HepG2 (cell line): ENCODE measurements at regions not wholly inside any gene's neighbourhood (a gene's known extent, or its start where the extent isn't known, plus 50 kb on each side); places are given as distances from the start of the nearest gene placed in this dataset.

Experiments
- ARHGAP35 ChIP-seq: sonication (generic); formaldehyde crosslinking; IDR thresholded peaks from 2 replicates; pipeline ENCODE4 v1.9.0; 2022; ENCODE audit warnings: mild to moderate bottlenecking, inconsistent platforms, moderate library complexity, missing genetic modification reagents, borderline replicate concordance
- FOSL2 ChIP-seq: sonication (generic); formaldehyde crosslinking; IDR thresholded peaks from 2 replicates; pipeline ENCODE4 v1.4.0; 2020; ENCODE audit warnings: missing genetic modification reagents
- FOXC1 ChIP-seq: sonication (generic); formaldehyde crosslinking; IDR thresholded peaks from 2 replicates; pipeline ENCODE4 v1.8.0; 2022; ENCODE audit warnings: mild to moderate bottlenecking, missing genetic modification reagents, borderline replicate concordance
- HCFC1 ChIP-seq: fragments of 150-350 bp; IDR thresholded peaks from 2 replicates; pipeline ENCODE4 v1.6.1; 2014; ENCODE audit warnings: low read depth, low read length
- ISX ChIP-seq: sonication (generic); formaldehyde crosslinking; conservative IDR thresholded peaks from 2 replicates; pipeline ENCODE4 v1.5.0; 2020; ENCODE audit warnings: missing genetic modification reagents
- KDM5A ChIP-seq: fragments of 200-600 bp; sonication (generic); IDR thresholded peaks from 2 replicates; pipeline ENCODE4 v1.7.0; 2018; ENCODE audit warnings: antibody characterized with exemption, mild to moderate bottlenecking, low read length, borderline replicate concordance
- MIER3 ChIP-seq: IDR thresholded peaks from 2 replicates; pipeline ENCODE4 v1.6.1; 2016; ENCODE audit warnings: missing compliant biosample characterization, borderline replicate concordance
- MIXL1 ChIP-seq: IDR thresholded peaks from 2 replicates; pipeline ENCODE4 v1.6.1; 2016
- PPARG ChIP-seq: conservative IDR thresholded peaks from 2 replicates; pipeline ENCODE4 v1.6.1; 2016; ENCODE audit warnings: missing biosample characterization, missing genetic modification reagents
- SOX6 ChIP-seq, 2 experiments: fragments of 450-650 bp in 1 of 2; sonication (generic) in 1 of 2; formaldehyde crosslinking in 1 of 2; IDR thresholded peaks; 2 replicates each; pipeline versions ENCODE4 v1.4.0 to v1.6.1; 2017 to 2020; ENCODE audit warnings: antibody characterized with exemption in 1 of 2, mild to moderate bottlenecking in 1 of 2, missing genetic modification reagents in 1 of 2
- ZFX ChIP-seq: sonication (generic); formaldehyde crosslinking; IDR thresholded peaks from 2 replicates; pipeline ENCODE4 v1.4.0; 2020; ENCODE audit warnings: mild to moderate bottlenecking, low read depth, missing genetic modification reagents, moderate library complexity
- ZNF160 ChIP-seq: sonication (generic); formaldehyde crosslinking; IDR thresholded peaks from 2 replicates; pipeline ENCODE4 v1.8.0; 2022; ENCODE audit warnings: mild to moderate bottlenecking, inconsistent platforms, missing genetic modification reagents
- ZNF263 ChIP-seq: sonication (generic); formaldehyde crosslinking; IDR thresholded peaks from 2 replicates; pipeline ENCODE4 v1.4.0; 2020; ENCODE audit warnings: missing genetic modification reagents
- ZNF556 ChIP-seq: sonication (generic); formaldehyde crosslinking; IDR thresholded peaks from 2 replicates; pipeline ENCODE4 v1.4.0; 2020; ENCODE audit warnings: mild to moderate bottlenecking, missing genetic modification reagents, borderline replicate concordance
- ZNF772 ChIP-seq: sonication (generic); formaldehyde crosslinking; IDR thresholded peaks from 2 replicates; pipeline ENCODE4 v1.5.0; 2020; ENCODE audit warnings: mild to moderate bottlenecking, missing genetic modification reagents
- ZNF773 ChIP-seq: sonication (generic); formaldehyde crosslinking; IDR thresholded peaks from 2 replicates; pipeline ENCODE4 v1.4.0; 2020; ENCODE audit warnings: missing genetic modification reagents, borderline replicate concordance
- ZNF775 ChIP-seq: sonication (generic); formaldehyde crosslinking; IDR thresholded peaks from 2 replicates; pipeline ENCODE4 v1.4.0; 2020; ENCODE audit warnings: missing genetic modification reagents, mild to moderate bottlenecking, moderate library complexity, borderline replicate concordance
- TF ChIP-seq, protein P1 (sequence below): sonication (generic); IDR thresholded peaks from 2 replicates; pipeline ENCODE4 v1.6.1; 2016; ENCODE audit warnings: low read depth, borderline replicate concordance
- TF ChIP-seq, protein P2 (sequence below), 2 experiments: fragments of 450-650 bp in 1 of 2; sonication (generic) in 1 of 2; formaldehyde crosslinking; IDR thresholded peaks; 2 replicates each; pipeline versions ENCODE4 v1.5.0 to v1.8.0; 2020 to 2022; ENCODE audit warnings: mild to moderate bottlenecking in 1 of 2, missing genetic modification reagents in 1 of 2
- TF ChIP-seq, protein P3 (sequence below): sonication (generic); formaldehyde crosslinking; IDR thresholded peaks from 2 replicates; pipeline ENCODE4 v1.4.0; 2020; ENCODE audit warnings: missing genetic modification reagents, borderline replicate concordance
- TF ChIP-seq, protein P4 (sequence below): sonication (generic); formaldehyde crosslinking; IDR thresholded peaks from 2 replicates; pipeline ENCODE4 v1.5.0; 2020; ENCODE audit warnings: missing genetic modification reagents, mild to moderate bottlenecking, borderline replicate concordance
- TF ChIP-seq, protein P5 (sequence below): sonication (generic); formaldehyde crosslinking; IDR thresholded peaks from 2 replicates; pipeline ENCODE4 v1.4.0; 2020; ENCODE audit warnings: missing genetic modification reagents

DNA sequence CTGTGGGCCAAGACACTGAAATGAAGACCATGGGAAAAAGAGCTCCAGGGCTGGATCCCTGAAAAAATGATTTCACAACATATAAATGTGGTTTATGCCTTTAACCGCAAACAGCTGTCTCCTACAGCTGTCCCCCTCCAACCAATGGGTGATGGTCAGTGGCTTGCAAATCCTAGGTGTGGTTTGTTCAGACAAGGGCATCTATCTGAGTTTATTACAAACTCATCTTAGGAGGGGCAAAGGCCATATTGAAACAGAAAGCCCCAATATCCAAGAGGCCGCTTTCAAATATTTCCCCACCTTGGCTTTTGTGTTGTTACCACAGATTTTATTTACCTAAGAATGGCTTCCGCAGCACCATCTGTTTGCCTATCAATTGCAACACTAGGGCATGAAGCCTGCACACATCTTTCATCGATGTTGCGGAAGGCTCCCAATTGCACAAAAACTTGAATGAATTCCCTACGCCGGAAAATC lies 503.6 kb upstream of the AMELY start (continued):
- TF ChIP-seq, protein P1, sequence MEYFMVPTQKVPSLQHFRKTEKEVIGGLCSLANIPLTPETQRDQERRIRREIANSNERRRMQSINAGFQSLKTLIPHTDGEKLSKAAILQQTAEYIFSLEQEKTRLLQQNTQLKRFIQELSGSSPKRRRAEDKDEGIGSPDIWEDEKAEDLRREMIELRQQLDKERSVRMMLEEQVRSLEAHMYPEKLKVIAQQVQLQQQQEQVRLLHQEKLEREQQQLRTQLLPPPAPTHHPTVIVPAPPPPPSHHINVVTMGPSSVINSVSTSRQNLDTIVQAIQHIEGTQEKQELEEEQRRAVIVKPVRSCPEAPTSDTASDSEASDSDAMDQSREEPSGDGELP, result peak; percentile 91
- TF ChIP-seq KDM5A (no peak), MIXL1 (CRISPR knock-in tag) (no peak), ARHGAP35 (CRISPR knock-in tag) (no peak), PPARG (CRISPR knock-in tag) (no peak), FOXC1 (CRISPR knock-in tag) (no peak), FOSL2 (CRISPR knock-in tag) (peak; percentile 50), SOX6 (IDR thresholded peaks at IDR 0.05) (no peak), SOX6 (CRISPR knock-in tag; IDR thresholded peaks at IDR 0.05) (peak; percentile 92), ZNF772 (CRISPR knock-in tag) (no peak), ZFX (CRISPR knock-in tag) (no peak), ZNF775 (CRISPR knock-in tag) (no peak), HCFC1 (no peak), ZNF263 (no peak), ISX (CRISPR knock-in tag) (no peak), MIER3 (CRISPR knock-in tag) (no peak), ZNF556 (CRISPR knock-in tag) (no peak), ZNF773 (CRISPR knock-in tag) (no peak), ZNF160 (CRISPR knock-in tag) (no peak)
- TF ChIP-seq, protein P2, sequence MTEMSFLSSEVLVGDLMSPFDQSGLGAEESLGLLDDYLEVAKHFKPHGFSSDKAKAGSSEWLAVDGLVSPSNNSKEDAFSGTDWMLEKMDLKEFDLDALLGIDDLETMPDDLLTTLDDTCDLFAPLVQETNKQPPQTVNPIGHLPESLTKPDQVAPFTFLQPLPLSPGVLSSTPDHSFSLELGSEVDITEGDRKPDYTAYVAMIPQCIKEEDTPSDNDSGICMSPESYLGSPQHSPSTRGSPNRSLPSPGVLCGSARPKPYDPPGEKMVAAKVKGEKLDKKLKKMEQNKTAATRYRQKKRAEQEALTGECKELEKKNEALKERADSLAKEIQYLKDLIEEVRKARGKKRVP (CRISPR knock-in tag; IDR thresholded peaks at IDR 0.05), result peak in 1 of 2 experiments; percentile 86; a peak in 2 of 4 replicates
- TF ChIP-seq, protein P3, sequence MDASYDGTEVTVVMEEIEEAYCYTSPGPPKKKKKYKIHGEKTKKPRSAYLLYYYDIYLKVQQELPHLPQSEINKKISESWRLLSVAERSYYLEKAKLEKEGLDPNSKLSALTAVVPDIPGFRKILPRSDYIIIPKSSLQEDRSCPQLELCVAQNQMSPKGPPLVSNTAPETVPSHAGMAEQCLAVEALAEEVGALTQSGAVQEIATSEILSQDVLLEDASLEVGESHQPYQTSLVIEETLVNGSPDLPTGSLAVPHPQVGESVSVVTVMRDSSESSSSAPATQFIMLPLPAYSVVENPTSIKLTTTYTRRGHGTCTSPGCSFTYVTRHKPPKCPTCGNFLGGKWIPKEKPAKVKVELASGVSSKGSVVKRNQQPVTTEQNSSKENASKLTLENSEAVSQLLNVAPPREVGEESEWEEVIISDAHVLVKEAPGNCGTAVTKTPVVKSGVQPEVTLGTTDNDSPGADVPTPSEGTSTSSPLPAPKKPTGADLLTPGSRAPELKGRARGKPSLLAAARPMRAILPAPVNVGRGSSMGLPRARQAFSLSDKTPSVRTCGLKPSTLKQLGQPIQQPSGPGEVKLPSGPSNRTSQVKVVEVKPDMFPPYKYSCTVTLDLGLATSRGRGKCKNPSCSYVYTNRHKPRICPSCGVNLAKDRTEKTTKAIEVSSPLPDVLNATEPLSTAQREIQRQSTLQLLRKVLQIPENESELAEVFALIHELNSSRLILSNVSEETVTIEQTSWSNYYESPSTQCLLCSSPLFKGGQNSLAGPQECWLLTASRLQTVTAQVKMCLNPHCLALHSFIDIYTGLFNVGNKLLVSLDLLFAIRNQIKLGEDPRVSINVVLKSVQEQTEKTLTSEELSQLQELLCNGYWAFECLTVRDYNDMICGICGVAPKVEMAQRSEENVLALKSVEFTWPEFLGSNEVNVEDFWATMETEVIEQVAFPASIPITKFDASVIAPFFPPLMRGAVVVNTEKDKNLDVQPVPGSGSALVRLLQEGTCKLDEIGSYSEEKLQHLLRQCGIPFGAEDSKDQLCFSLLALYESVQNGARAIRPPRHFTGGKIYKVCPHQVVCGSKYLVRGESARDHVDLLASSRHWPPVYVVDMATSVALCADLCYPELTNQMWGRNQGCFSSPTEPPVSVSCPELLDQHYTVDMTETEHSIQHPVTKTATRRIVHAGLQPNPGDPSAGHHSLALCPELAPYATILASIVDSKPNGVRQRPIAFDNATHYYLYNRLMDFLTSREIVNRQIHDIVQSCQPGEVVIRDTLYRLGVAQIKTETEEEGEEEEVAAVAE, result no peak
- TF ChIP-seq, protein P4, sequence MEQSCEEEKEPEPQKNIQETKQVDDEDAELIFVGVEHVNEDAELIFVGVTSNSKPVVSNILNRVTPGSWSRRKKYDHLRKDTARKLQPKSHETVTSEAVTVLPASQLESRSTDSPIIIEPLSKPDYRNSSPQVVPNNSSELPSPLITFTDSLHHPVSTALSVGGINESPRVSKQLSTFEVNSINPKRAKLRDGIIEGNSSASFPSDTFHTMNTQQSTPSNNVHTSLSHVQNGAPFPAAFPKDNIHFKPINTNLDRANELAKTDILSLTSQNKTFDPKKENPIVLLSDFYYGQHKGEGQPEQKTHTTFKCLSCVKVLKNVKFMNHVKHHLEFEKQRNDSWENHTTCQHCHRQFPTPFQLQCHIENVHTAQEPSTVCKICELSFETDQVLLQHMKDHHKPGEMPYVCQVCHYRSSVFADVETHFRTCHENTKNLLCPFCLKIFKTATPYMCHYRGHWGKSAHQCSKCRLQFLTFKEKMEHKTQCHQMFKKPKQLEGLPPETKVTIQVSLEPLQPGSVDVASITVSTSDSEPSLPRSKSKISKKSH (CRISPR knock-in tag), result no peak
- TF ChIP-seq, protein P5, sequence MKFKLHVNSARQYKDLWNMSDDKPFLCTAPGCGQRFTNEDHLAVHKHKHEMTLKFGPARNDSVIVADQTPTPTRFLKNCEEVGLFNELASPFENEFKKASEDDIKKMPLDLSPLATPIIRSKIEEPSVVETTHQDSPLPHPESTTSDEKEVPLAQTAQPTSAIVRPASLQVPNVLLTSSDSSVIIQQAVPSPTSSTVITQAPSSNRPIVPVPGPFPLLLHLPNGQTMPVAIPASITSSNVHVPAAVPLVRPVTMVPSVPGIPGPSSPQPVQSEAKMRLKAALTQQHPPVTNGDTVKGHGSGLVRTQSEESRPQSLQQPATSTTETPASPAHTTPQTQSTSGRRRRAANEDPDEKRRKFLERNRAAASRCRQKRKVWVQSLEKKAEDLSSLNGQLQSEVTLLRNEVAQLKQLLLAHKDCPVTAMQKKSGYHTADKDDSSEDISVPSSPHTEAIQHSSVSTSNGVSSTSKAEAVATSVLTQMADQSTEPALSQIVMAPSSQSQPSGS (CRISPR knock-in tag), result 0 out of 2 replicates have a peak, but pooled peaks have one; percentile 33
